HepG2 (cell line): ENCODE measurements at regions not wholly inside any gene's neighbourhood (a gene's known extent, or its start where the extent isn't known, plus 50 kb on each side); places are given as distances from the start of the nearest gene placed in this dataset.

Experiments used
- ATAC-seq: fragments of 200-7000 bp; cut with Tn5 transposase; 3 replicates; pipeline ENCODE4 v1.9.1; 2020; ENCODE audit warnings: mild to moderate bottlenecking, moderate library complexity
- BruUV-seq: library from RNA; stranded (reverse); fragments of 400-500 nt; replicated peaks from 2 replicates; lab custom pipeline; 2021; lab: Mats Ljungman, UMichigan
- CTCF ChIA-PET: fragments of 300-600 bp; formaldehyde crosslinking; extraction: SDS; loops from one replicate; lab custom pipeline; 2021; ENCODE audit warnings: low total read pairs, inconsistent platforms, low intra/inter-chr PET ratio; lab: Yijun Ruan, JAX
- POLR2A ChIA-PET: fragments of 350-600 bp; sonication (Branson Sonifier 250); formaldehyde crosslinking; loops from one replicate; lab custom pipeline; 2020; ENCODE audit warnings: antibody characterized with exemption, inconsistent platforms; lab: Yijun Ruan, JAX
- DNase-seq: peaks from one replicate; pipeline ENCODE4 v3.0.0-alpha.2; 2015; ENCODE audit warnings: low spot score
- FAIRE-seq: peaks from 3 replicates; lab custom pipeline; 2011; peaks lifted over from hg19 to GRCh38; lab: Jason Lieb, UNC
- H2AFZ ChIP-seq: one replicate; pipeline ENCODE4 v1.6.1; 2011; ENCODE audit warnings: low read length, inconsistent platforms
- H3K27ac ChIP-seq: fragments of 300-600 bp; 3 replicates; pipeline ENCODE4 v1.8.0; 2011; ENCODE audit warnings: mixed run types, mild to moderate bottlenecking, mixed read lengths, low read length, inconsistent platforms; ENCODE audit not compliant: insufficient read depth; ENCODE audit errors: extremely low read length
- H3K27me3 ChIP-seq, 2 experiments: fragments of 200-600 bp in 1 of 2; 2 replicates in 1 of 2; 3 replicates in 1 of 2; pipeline versions ENCODE4 v1.6.0 to v1.8.0; 2011; ENCODE audit warnings: low read length in 2 of 2, mild to moderate bottlenecking in 2 of 2, moderate library complexity in 2 of 2, inconsistent platforms in 1 of 2; ENCODE audit not compliant: insufficient read depth in 2 of 2, control insufficient read depth in 1 of 2
- H3K36me3 ChIP-seq, 2 experiments: fragments of 200-600 bp in 1 of 2; replicated peaks in 1 of 2; 2 replicates in 1 of 2; 3 replicates in 1 of 2; pipeline versions ENCODE4 v1.5.1 to v1.8.0; 2011; ENCODE audit warnings: low read length in 2 of 2, inconsistent platforms in 1 of 2; ENCODE audit not compliant: insufficient read depth in 2 of 2, control insufficient read depth in 1 of 2
- H3K4me1 ChIP-seq: 2 replicates; pipeline ENCODE4 v1.5.1; 2012; ENCODE audit warnings: low read length, inconsistent platforms; ENCODE audit not compliant: insufficient read depth
- H3K4me2 ChIP-seq: 2 replicates; pipeline ENCODE4 v1.6.0; 2011; ENCODE audit warnings: low read depth, low read length, inconsistent platforms
- H3K4me3 ChIP-seq, 3 experiments: fragments of 200-600 bp in 1 of 3; sonication (generic), shearing (Covaris generic) in 1 of 3; replicated peaks in 1 of 3; 2 replicates each; pipeline ENCODE4 v1.5.1; 2011 to 2016; ENCODE audit warnings: low read length in 3 of 3, inconsistent platforms in 2 of 3, low read depth in 2 of 3, mild to moderate bottlenecking in 2 of 3, control low read depth in 1 of 3, mixed read lengths in 1 of 3; ENCODE audit not compliant: insufficient read depth in 1 of 3
- H3K79me2 ChIP-seq: one replicate; pipeline ENCODE4 v1.6.1; 2011; ENCODE audit warnings: low read length, inconsistent platforms; ENCODE audit not compliant: insufficient read depth
- H3K9ac ChIP-seq: 2 replicates; pipeline ENCODE4 v1.6.0; 2011; ENCODE audit warnings: mild to moderate bottlenecking, low read depth, low read length, inconsistent platforms; ENCODE audit not compliant: insufficient read depth
- H3K9me3 ChIP-seq: 2 replicates; pipeline ENCODE4 v1.5.1; 2012; ENCODE audit warnings: mild to moderate bottlenecking, low read length
- H4K20me1 ChIP-seq: 2 replicates; pipeline ENCODE4 v1.6.0; 2011; ENCODE audit warnings: inconsistent platforms, mild to moderate bottlenecking, low read length, moderate library complexity; ENCODE audit not compliant: insufficient read depth
- ATRX ChIP-seq: sonication (generic); formaldehyde crosslinking; IDR thresholded peaks from 2 replicates; pipeline ENCODE4 v1.4.0; 2020; ENCODE audit warnings: missing genetic modification reagents, borderline replicate concordance
- CBX2 ChIP-seq, 2 experiments: fragments of 200-600 bp in 1 of 2; sonication (generic); formaldehyde crosslinking in 1 of 2; IDR thresholded peaks; 2 replicates each; pipeline versions ENCODE4 v1.7.0 to v1.8.1; 2018 to 2022; ENCODE audit warnings: low read depth in 2 of 2, low read length in 1 of 2, mild to moderate bottlenecking in 1 of 2, missing genetic modification reagents in 1 of 2
- HCFC1 ChIP-seq: fragments of 150-350 bp; IDR thresholded peaks from 2 replicates; pipeline ENCODE4 v1.6.1; 2014; ENCODE audit warnings: low read depth, low read length
- KDM2A ChIP-seq: sonication (generic); formaldehyde crosslinking; IDR thresholded peaks from 2 replicates; pipeline ENCODE4 v1.4.0; 2020; ENCODE audit warnings: low read depth, missing genetic modification reagents, borderline replicate concordance
- MXD4 ChIP-seq: IDR thresholded peaks from 2 replicates; pipeline ENCODE4 v1.6.1; 2016; ENCODE audit warnings: mild to moderate bottlenecking, missing biosample characterization, missing genetic modification reagents
- NFRKB ChIP-seq: fragments of 450-650 bp; IDR thresholded peaks from 2 replicates; pipeline ENCODE4 v1.6.1; 2017
- PCBP1 ChIP-seq: fragments of 200-400 bp; formaldehyde crosslinking; IDR thresholded peaks from 2 replicates; pipeline ENCODE4 v1.6.1; 2017; ENCODE audit warnings: mild to moderate bottlenecking, low read depth, low read length, borderline replicate concordance
- ZNF317 ChIP-seq: sonication (generic); formaldehyde crosslinking; IDR thresholded peaks from 2 replicates; pipeline ENCODE4 v1.5.0; 2020; ENCODE audit warnings: mild to moderate bottlenecking, missing genetic modification reagents
- ZNF552 ChIP-seq: sonication (generic); formaldehyde crosslinking; IDR thresholded peaks from 2 replicates; pipeline ENCODE4 v1.9.0; 2022; ENCODE audit warnings: missing genetic modification reagents, mild to moderate bottlenecking, borderline replicate concordance
- WGBS: methylation state at CpG from one replicate; pipeline ENCODE4 v1.1.6; 2017; ENCODE audit warnings: low lambda C conversion rate; 5-methylcytosine and 5-hydroxymethylcytosine counted together
- in situ Hi-C: cut with HindIII; loops from 2 replicates; pipeline ENCODE4 v1.10.0; 2017; ENCODE audit warnings: low pct_unique_long_range_greater_than_20kb; ENCODE audit not compliant: extremely low pct_ligation_motif_present
- intact Hi-C: fragments of 100-400 bp; cut with micrococcal nuclease; formaldehyde crosslinking; loops from one replicate; pipeline ENCODE4 v1.10.0; 2022; ENCODE audit not compliant: unreplicated experiment
- TF ChIP-seq, protein P1 (sequence below): sonication (generic); formaldehyde crosslinking; IDR thresholded peaks from 2 replicates; pipeline ENCODE4 v1.5.0; 2020; ENCODE audit warnings: missing genetic modification reagents, mild to moderate bottlenecking, borderline replicate concordance
- TF ChIP-seq, protein P2 (sequence below): sonication (generic); formaldehyde crosslinking; IDR thresholded peaks from 2 replicates; pipeline ENCODE4 v1.4.0; 2020; ENCODE audit warnings: missing genetic modification reagents
- TF ChIP-seq, protein P3 (sequence below): sonication (generic); formaldehyde crosslinking; IDR thresholded peaks from 2 replicates; pipeline ENCODE4 v1.8.1; 2023; ENCODE audit warnings: missing genetic modification reagents, mild to moderate bottlenecking, borderline replicate concordance

GRCh38 chr18:42281851-42282250 lies 326.8 kb downstream of the PIK3C3 start:
- Histone ChIP-seq H2AFZ (no peak overlapping the region), H3K9ac (no peak overlapping the region), H3K4me2 (no peak overlapping the region), H3K79me2 (no peaks in the 10 kb centered on the region), H3K9me3 (no peaks in the 10 kb centered on the region), H3K4me3 (no peak overlapping the region)
- FAIRE-seq (no peak), DNase-seq (no peak), ATAC-seq (no peak)
- BruUV-seq, result no TSS peak
- POLR2A ChIA-PET, result no interaction called here
- intact Hi-C loops, result no loop called here
- in situ Hi-C loops, result loop anchor here (25.0 kb wide), 2 partner anchors 980 to 1305 kb away; no protein-coding TSS in a partner anchor
- TF ChIP-seq ZNF317 (CRISPR knock-in tag), result no peak
- TF ChIP-seq CBX2 (IDR thresholded peaks at IDR 0.05; ENCODE audit: low read depth, low read length), result no peak
- no peak for TF ChIP-seq CBX2 (CRISPR knock-in tag; IDR thresholded peaks at IDR 0.05; ENCODE audit: low read depth)
- no peak for TF ChIP-seq NFRKB
- TF ChIP-seq, protein P1, sequence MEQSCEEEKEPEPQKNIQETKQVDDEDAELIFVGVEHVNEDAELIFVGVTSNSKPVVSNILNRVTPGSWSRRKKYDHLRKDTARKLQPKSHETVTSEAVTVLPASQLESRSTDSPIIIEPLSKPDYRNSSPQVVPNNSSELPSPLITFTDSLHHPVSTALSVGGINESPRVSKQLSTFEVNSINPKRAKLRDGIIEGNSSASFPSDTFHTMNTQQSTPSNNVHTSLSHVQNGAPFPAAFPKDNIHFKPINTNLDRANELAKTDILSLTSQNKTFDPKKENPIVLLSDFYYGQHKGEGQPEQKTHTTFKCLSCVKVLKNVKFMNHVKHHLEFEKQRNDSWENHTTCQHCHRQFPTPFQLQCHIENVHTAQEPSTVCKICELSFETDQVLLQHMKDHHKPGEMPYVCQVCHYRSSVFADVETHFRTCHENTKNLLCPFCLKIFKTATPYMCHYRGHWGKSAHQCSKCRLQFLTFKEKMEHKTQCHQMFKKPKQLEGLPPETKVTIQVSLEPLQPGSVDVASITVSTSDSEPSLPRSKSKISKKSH (CRISPR knock-in tag), result no peak
- no peak for TF ChIP-seq MXD4 (CRISPR knock-in tag)
- TF ChIP-seq KDM2A, result no peak
- TF ChIP-seq PCBP1, result no peak
- TF ChIP-seq, all 625 proteins: peak for 0
- Histone ChIP-seq H3K4me1 (no peaks in the 10 kb centered on the region), H4K20me1 (no peaks in the 10 kb centered on the region), H3K27ac (no peak overlapping the region), H3K27me3 (no peaks in the 10 kb centered on the region), H3K36me3 (no peaks in the 10 kb centered on the region)
- CTCF ChIA-PET, result no interaction called here

DNA sequence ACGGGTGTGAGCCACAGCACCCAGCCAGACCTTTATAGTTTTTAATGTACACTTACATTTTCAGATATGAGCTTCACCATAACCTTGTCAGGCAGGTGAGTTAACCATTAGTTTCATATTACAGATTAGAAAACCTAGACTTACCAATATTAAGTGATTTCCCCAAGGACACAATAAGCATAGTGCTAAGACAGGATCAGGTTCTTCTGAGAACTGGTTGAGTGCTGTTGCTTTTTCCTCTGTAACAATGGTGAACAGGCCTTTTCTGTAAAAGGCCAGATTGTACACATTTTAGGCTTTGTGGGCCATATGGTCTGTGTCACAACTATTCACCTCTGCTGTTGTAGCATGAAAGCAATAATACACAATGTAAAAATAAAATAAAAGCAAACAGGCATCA lies 332.0 kb downstream of the PIK3C3 start:
- H4K20me1 ChIP-seq, result no peaks in the 10 kb centered on the region
- H3K9me3 ChIP-seq, result no peaks in the 10 kb centered on the region
- H3K4me2 ChIP-seq, result no peak overlapping the region
- no peaks in the 10 kb centered on the region for H3K27me3 ChIP-seq
- in situ Hi-C loops (loop anchor here (25.0 kb wide), 2 partner anchors 975 to 1300 kb away; no protein-coding TSS in a partner anchor), intact Hi-C loops (no loop called here)
- no peak for FAIRE-seq
- BruUV-seq, result no TSS peak
- ChIA-PET POLR2A (no interaction called here), CTCF (no interaction called here)
- no peak for ATAC-seq
- H3K4me1 ChIP-seq, result no peaks in the 10 kb centered on the region
- no peak overlapping the region for H3K4me3 ChIP-seq
- no peak for DNase-seq
- no peak overlapping the region for H3K27ac ChIP-seq
- no peak overlapping the region for H3K9ac ChIP-seq
- H3K36me3 ChIP-seq, result no peaks in the 10 kb centered on the region
- no peaks in the 10 kb centered on the region for H3K79me2 ChIP-seq
- WGBS, result 62% methylated on average over 1 of the region's 1 CpG
- H2AFZ ChIP-seq, result no peak overlapping the region
- TF ChIP-seq, protein P2, sequence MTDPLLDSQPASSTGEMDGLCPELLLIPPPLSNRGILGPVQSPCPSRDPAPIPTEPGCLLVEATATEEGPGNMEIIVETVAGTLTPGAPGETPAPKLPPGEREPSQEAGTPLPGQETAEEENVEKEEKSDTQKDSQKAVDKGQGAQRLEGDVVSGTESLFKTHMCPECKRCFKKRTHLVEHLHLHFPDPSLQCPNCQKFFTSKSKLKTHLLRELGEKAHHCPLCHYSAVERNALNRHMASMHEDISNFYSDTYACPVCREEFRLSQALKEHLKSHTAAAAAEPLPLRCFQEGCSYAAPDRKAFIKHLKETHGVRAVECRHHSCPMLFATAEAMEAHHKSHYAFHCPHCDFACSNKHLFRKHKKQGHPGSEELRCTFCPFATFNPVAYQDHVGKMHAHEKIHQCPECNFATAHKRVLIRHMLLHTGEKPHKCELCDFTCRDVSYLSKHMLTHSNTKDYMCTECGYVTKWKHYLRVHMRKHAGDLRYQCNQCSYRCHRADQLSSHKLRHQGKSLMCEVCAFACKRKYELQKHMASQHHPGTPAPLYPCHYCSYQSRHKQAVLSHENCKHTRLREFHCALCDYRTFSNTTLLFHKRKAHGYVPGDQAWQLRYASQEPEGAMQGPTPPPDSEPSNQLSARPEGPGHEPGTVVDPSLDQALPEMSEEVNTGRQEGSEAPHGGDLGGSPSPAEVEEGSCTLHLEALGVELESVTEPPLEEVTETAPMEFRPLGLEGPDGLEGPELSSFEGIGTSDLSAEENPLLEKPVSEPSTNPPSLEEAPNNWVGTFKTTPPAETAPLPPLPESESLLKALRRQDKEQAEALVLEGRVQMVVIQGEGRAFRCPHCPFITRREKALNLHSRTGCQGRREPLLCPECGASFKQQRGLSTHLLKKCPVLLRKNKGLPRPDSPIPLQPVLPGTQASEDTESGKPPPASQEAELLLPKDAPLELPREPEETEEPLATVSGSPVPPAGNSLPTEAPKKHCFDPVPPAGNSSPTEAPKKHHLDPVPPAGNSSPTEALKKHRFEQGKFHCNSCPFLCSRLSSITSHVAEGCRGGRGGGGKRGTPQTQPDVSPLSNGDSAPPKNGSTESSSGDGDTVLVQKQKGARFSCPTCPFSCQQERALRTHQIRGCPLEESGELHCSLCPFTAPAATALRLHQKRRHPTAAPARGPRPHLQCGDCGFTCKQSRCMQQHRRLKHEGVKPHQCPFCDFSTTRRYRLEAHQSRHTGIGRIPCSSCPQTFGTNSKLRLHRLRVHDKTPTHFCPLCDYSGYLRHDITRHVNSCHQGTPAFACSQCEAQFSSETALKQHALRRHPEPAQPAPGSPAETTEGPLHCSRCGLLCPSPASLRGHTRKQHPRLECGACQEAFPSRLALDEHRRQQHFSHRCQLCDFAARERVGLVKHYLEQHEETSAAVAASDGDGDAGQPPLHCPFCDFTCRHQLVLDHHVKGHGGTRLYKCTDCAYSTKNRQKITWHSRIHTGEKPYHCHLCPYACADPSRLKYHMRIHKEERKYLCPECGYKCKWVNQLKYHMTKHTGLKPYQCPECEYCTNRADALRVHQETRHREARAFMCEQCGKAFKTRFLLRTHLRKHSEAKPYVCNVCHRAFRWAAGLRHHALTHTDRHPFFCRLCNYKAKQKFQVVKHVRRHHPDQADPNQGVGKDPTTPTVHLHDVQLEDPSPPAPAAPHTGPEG (CRISPR knock-in tag), result no peak
- no peak for TF ChIP-seq HCFC1
- no peak for TF ChIP-seq ZNF552 (CRISPR knock-in tag)
- TF ChIP-seq ATRX (CRISPR knock-in tag), result no peak
- TF ChIP-seq, protein P3, sequence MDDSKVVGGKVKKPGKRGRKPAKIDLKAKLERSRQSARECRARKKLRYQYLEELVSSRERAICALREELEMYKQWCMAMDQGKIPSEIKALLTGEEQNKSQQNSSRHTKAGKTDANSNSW (CRISPR knock-in tag), result no peak
